H1 (cell line): ENCODE measurements at regions not wholly inside any gene's neighbourhood (a gene's known extent, or its start where the extent isn't known, plus 50 kb on each side); places are given as distances from the start of the nearest gene placed in this dataset.

Source experiments
- ASH2L ChIP-seq: fragments of 200-600, 300-600 bp; sonication (generic); IDR thresholded peaks from one replicate; pipeline ENCODE4 v1.7.1; 2017; ENCODE audit warnings: low read length
- CBX8 ChIP-seq: fragments of 300-800, 300-1000 bp; sonication (generic); IDR thresholded peaks from 2 replicates; pipeline ENCODE4 v1.7.1; 2016; ENCODE audit warnings: low read depth, low read length, borderline replicate concordance
- FOSL1 ChIP-seq: IDR thresholded peaks from 2 replicates; pipeline ENCODE4 v1.6.1; 2011; ENCODE audit warnings: mild to moderate bottlenecking, low read depth, low read length, moderate library complexity; ENCODE audit not compliant: insufficient read depth
- JUND ChIP-seq: IDR thresholded peaks from 2 replicates; pipeline ENCODE4 v1.6.1; 2011; ENCODE audit warnings: mild to moderate bottlenecking, improper control_type of control experiment, low read length
- KDM1A ChIP-seq: fragments of 200-600, 300-600 bp; sonication (generic); IDR thresholded peaks from 2 replicates; pipeline ENCODE4 v1.7.1; 2016; ENCODE audit warnings: mild to moderate bottlenecking, low read length, borderline replicate concordance
- KDM5A ChIP-seq: fragments of 200-600 bp; IDR thresholded peaks from 2 replicates; pipeline ENCODE4 v1.7.1; 2012; ENCODE audit warnings: mild to moderate bottlenecking, low read length, inconsistent platforms, mixed read lengths
- PHF8 ChIP-seq: fragments of 200-600 bp; sonication (generic); conservative IDR thresholded peaks from 2 replicates; pipeline ENCODE4 v1.7.1; 2012; ENCODE audit warnings: low read depth, mild to moderate bottlenecking, inconsistent platforms, low read length, moderate library complexity
- SP1 ChIP-seq: IDR thresholded peaks from 2 replicates; pipeline ENCODE4 v1.6.1; 2011; ENCODE audit warnings: low read depth, low read length
- TBP ChIP-seq: IDR thresholded peaks from 2 replicates; pipeline ENCODE4 v1.6.1; 2011; ENCODE audit warnings: low read depth, low read length, improper control_type of control experiment
- TF ChIP-seq, protein P1 (sequence below): fragments of 300-600 bp; sonication (generic); IDR thresholded peaks from 2 replicates; pipeline ENCODE4 v1.7.1; 2012; ENCODE audit warnings: low read length, moderate library complexity, mild to moderate bottlenecking, inconsistent platforms; ENCODE audit not compliant: insufficient replicate concordance

DNA sequence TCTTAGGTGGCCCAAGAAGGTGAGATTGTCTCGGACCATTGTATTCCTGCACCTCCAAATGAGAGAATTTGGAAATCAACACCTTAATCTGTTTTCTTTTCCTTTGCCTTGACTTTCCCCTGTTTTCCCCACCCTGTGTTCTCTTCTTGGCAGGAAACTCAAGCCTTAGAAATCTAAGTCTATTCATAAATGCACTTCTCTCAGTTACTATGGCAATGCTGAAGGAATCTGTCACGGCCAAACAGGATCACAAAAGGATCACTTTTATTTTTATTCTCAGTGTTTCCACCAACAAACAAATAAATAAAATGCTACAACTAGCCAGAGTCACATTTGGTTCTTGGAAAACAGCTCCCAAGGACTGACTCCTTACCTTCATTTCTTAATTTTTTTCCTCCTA is 270.5 kb downstream of the BCAT1 start (continued):
- TF ChIP-seq, protein P1, sequence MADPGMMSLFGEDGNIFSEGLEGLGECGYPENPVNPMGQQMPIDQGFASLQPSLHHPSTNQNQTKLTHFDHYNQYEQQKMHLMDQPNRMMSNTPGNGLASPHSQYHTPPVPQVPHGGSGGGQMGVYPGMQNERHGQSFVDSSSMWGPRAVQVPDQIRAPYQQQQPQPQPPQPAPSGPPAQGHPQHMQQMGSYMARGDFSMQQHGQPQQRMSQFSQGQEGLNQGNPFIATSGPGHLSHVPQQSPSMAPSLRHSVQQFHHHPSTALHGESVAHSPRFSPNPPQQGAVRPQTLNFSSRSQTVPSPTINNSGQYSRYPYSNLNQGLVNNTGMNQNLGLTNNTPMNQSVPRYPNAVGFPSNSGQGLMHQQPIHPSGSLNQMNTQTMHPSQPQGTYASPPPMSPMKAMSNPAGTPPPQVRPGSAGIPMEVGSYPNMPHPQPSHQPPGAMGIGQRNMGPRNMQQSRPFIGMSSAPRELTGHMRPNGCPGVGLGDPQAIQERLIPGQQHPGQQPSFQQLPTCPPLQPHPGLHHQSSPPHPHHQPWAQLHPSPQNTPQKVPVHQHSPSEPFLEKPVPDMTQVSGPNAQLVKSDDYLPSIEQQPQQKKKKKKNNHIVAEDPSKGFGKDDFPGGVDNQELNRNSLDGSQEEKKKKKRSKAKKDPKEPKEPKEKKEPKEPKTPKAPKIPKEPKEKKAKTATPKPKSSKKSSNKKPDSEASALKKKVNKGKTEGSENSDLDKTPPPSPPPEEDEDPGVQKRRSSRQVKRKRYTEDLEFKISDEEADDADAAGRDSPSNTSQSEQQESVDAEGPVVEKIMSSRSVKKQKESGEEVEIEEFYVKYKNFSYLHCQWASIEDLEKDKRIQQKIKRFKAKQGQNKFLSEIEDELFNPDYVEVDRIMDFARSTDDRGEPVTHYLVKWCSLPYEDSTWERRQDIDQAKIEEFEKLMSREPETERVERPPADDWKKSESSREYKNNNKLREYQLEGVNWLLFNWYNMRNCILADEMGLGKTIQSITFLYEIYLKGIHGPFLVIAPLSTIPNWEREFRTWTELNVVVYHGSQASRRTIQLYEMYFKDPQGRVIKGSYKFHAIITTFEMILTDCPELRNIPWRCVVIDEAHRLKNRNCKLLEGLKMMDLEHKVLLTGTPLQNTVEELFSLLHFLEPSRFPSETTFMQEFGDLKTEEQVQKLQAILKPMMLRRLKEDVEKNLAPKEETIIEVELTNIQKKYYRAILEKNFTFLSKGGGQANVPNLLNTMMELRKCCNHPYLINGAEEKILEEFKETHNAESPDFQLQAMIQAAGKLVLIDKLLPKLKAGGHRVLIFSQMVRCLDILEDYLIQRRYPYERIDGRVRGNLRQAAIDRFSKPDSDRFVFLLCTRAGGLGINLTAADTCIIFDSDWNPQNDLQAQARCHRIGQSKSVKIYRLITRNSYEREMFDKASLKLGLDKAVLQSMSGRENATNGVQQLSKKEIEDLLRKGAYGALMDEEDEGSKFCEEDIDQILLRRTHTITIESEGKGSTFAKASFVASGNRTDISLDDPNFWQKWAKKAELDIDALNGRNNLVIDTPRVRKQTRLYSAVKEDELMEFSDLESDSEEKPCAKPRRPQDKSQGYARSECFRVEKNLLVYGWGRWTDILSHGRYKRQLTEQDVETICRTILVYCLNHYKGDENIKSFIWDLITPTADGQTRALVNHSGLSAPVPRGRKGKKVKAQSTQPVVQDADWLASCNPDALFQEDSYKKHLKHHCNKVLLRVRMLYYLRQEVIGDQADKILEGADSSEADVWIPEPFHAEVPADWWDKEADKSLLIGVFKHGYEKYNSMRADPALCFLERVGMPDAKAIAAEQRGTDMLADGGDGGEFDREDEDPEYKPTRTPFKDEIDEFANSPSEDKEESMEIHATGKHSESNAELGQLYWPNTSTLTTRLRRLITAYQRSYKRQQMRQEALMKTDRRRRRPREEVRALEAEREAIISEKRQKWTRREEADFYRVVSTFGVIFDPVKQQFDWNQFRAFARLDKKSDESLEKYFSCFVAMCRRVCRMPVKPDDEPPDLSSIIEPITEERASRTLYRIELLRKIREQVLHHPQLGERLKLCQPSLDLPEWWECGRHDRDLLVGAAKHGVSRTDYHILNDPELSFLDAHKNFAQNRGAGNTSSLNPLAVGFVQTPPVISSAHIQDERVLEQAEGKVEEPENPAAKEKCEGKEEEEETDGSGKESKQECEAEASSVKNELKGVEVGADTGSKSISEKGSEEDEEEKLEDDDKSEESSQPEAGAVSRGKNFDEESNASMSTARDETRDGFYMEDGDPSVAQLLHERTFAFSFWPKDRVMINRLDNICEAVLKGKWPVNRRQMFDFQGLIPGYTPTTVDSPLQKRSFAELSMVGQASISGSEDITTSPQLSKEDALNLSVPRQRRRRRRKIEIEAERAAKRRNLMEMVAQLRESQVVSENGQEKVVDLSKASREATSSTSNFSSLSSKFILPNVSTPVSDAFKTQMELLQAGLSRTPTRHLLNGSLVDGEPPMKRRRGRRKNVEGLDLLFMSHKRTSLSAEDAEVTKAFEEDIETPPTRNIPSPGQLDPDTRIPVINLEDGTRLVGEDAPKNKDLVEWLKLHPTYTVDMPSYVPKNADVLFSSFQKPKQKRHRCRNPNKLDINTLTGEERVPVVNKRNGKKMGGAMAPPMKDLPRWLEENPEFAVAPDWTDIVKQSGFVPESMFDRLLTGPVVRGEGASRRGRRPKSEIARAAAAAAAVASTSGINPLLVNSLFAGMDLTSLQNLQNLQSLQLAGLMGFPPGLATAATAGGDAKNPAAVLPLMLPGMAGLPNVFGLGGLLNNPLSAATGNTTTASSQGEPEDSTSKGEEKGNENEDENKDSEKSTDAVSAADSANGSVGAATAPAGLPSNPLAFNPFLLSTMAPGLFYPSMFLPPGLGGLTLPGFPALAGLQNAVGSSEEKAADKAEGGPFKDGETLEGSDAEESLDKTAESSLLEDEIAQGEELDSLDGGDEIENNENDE, result no peak
- TF ChIP-seq TBP (no peak), PHF8 (no peak), ASH2L (no peak), SP1 (no peak), KDM1A (no peak), FOSL1 (no peak), KDM5A (no peak), CBX8 (no peak), JUND (no peak)
